SK-N-SH treated with all-trans-retinoic acid at 6 μM for 48 hours (cell line): ENCODE measurements at regions not wholly inside any gene's neighbourhood (a gene's known extent, or its start where the extent isn't known, plus 50 kb on each side); places are given as distances from the start of the nearest gene placed in this dataset.

Experiments used
- CSDC2 ChIP-seq: fragments of 250-450 bp; sonication (Bioruptor Pico); IDR thresholded peaks from 2 replicates; pipeline ENCODE4 v1.5.0; 2020; ENCODE audit warnings: mild to moderate bottlenecking, moderate library complexity
- RARB ChIP-seq: fragments of 250-450 bp; sonication (Bioruptor Pico); IDR thresholded peaks from 2 replicates; pipeline ENCODE4 v1.8.0; 2021; ENCODE audit warnings: mild to moderate bottlenecking, moderate library complexity

DNA sequence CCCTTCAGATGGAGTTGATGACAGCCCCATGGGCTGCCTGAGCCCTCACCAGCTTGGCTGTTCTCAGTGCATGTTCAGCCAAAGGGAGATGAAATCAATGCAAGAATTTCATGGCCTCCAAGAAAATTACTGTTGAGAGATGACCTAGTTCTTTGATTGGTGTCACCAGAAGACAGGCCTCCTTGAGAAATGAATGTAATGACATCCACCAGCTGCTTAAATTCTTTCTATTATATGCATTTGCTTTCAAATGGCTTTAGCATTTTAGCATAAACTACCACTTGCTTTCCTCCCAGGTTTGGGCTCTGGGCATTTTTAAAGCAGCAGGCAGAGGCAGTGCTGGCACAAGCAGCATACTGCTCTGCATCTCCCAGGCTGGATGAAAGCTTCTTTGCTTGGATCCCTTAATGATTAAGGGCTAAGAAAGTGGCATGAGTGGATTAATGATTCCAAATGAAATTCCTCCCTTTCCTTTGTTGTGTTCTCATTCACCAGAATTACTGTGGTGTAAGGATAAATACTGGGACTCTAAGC lies 278.4 kb downstream of the ZNF326 start:
- TF ChIP-seq CSDC2 (no peak), RARB (CRISPR knock-in tag) (no peak)
